ENCODE measurements at regions not wholly inside any gene's neighbourhood (a gene's known extent, or its start where the extent isn't known, plus 50 kb on each side); places are given as distances from the start of the nearest gene placed in this dataset.

DNA sequence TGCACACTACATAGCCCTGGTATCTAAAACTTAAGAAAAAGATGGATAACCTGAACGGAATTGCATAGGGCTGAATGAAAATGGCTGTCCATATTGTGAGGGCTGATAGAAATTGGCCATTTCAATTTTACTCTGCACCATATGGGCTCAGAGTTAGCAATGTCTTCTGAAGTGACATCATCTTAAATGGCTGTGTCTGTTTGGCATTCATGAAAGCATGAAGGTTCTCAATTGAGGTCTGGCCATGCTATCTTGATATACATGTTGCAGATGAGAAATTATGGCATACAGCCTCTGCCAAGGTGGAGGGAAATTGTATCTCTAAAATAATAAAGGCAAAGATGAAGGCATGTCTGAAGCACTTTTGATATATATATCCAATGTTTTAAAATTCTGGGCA lies 226.0 kb upstream of the PDE3A start (continued):
- TF ChIP-seq COPS2 (conservative IDR thresholded peaks at IDR 0.05) = no peak

DNA sequence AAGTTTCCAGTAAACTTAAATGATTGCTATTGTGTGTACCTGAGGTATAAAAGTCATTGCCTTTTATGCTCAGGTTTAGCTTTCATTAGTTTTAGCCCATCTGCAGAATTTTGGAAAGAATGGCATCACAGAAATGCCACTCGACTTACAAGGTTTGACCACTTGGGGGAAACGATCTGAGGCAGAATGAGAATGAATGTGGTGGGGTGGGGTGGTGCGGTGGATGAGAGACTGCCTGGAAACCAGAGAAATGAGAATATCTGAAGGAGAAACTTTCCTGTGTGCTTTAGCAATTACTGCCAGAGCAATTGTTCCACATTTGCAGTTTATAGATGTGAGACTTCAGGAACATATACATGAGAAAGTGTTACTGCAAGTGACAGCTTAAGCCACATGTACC lies 225.4 kb upstream of the PDE3A start:
- no peak overlapping the region for H3K4me2 ChIP-seq (ENCODE audit: insufficient read depth, low read length)
- no peaks in the 10 kb centered on the region for H3K9me3 ChIP-seq (replicated peaks; ENCODE audit: control insufficient read depth, insufficient read depth, low read depth, low read length)
- CTCF ChIA-PET (ENCODE audit: low intra/inter-chr PET ratio) = no interaction called here
- no TSS peak for BruUV-seq (replicated peaks)
- 0% methylated on average over 2 of the region's 3 CpGs for WGBS (ENCODE audit: insufficient coverage, low coverage, missing lambda C conversion rate)
- no peak for ATAC-seq
- intact Hi-C loops (cut with micrococcal nuclease) = no loop called here
- no peak overlapping the region for H3K4me3 ChIP-seq
- no peak overlapping the region for H2AFZ ChIP-seq (ENCODE audit: low read depth, low read length)
- no peaks in the 10 kb centered on the region for H3K27me3 ChIP-seq (ENCODE audit: control insufficient read depth in 2 of 2, insufficient read depth in 2 of 2, low read length in 2 of 2)
- no peaks in the 10 kb centered on the region for H3K4me1 ChIP-seq (replicated peaks in 1 of 2; ENCODE audit: control insufficient read depth in 2 of 2, insufficient read depth in 2 of 2, low read length in 2 of 2)
- H3K9me1 ChIP-seq (ENCODE audit: control insufficient read depth, insufficient read depth, low read length) = no peaks in the 10 kb centered on the region
- H4K20me1 ChIP-seq (replicated peaks; ENCODE audit: control insufficient read depth, insufficient read depth, low read length) = no peaks in the 10 kb centered on the region
- in situ Hi-C loops (cut with MboI) = no loop called here
- no peak for DNase-seq (ENCODE audit: extremely low read depth in 1 of 4, low spot score in 3 of 4)
- no peak overlapping the region for H3K9ac ChIP-seq (ENCODE audit: insufficient read depth in 1 of 2, low read depth in 2 of 2, low read length in 2 of 2)
- no peaks in the 10 kb centered on the region for H3K36me3 ChIP-seq (ENCODE audit: control insufficient read depth, insufficient read depth, low read length)
- H3K27ac ChIP-seq (ENCODE audit: extremely low read depth, low read depth, low read length) = no peak overlapping the region
- FAIRE-seq = no peak
- no peaks in the 10 kb centered on the region for H3K79me2 ChIP-seq (ENCODE audit: control insufficient read depth, insufficient read depth, low read length)
- POLR2A ChIA-PET = no interaction called here
- no peak for TF ChIP-seq ILF3 (IDR thresholded peaks at IDR 0.05; ENCODE audit: borderline replicate concordance)
- no peak for TF ChIP-seq BRD4 (IDR thresholded peaks at IDR 0.05)
- TF ChIP-seq, protein P1, sequence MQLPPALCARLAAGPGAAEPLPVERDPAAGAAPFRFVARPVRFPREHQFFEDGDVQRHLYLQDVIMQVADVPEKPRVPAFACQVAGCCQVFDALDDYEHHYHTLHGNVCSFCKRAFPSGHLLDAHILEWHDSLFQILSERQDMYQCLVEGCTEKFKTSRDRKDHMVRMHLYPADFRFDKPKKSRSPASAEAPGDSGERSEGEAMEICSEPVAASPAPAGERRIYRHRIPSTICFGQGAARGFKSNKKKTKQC (CRISPR knock-in tag; IDR thresholded peaks at IDR 0.05) = no peak
- no peak for TF ChIP-seq PRPF4 (IDR thresholded peaks at IDR 0.05; ENCODE audit: insufficient read depth, low read depth, low read length, poor library complexity, severe bottlenecking)
- no peak for TF ChIP-seq TARDBP (IDR thresholded peaks at IDR 0.05)
- no peak for TF ChIP-seq DNMT1 (IDR thresholded peaks at IDR 0.05)
- TF ChIP-seq, protein P2, sequence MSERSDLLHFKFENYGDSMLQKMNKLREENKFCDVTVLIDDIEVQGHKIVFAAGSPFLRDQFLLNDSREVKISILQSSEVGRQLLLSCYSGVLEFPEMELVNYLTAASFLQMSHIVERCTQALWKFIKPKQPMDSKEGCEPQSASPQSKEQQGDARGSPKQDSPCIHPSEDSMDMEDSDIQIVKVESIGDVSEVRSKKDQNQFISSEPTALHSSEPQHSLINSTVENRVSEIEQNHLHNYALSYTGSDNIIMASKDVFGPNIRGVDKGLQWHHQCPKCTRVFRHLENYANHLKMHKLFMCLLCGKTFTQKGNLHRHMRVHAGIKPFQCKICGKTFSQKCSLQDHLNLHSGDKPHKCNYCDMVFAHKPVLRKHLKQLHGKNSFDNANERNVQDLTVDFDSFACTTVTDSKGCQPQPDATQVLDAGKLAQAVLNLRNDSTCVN (CRISPR knock-in tag; IDR thresholded peaks at IDR 0.05) = no peak
- TF ChIP-seq, protein P3, sequence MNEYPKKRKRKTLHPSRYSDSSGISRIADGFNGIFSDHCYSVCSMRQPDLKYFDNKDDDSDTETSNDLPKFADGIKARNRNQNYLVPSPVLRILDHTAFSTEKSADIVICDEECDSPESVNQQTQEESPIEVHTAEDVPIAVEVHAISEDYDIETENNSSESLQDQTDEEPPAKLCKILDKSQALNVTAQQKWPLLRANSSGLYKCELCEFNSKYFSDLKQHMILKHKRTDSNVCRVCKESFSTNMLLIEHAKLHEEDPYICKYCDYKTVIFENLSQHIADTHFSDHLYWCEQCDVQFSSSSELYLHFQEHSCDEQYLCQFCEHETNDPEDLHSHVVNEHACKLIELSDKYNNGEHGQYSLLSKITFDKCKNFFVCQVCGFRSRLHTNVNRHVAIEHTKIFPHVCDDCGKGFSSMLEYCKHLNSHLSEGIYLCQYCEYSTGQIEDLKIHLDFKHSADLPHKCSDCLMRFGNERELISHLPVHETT (CRISPR knock-in tag; conservative IDR thresholded peaks at IDR 0.05 in 1 of 2, IDR thresholded peaks at IDR 0.05 in 1 of 2) = no peak
- TF ChIP-seq ZSCAN29 (IDR thresholded peaks at IDR 0.05) = no peak
- TF ChIP-seq TRIM24 (IDR thresholded peaks at IDR 0.05) = no peak
- TF ChIP-seq, protein P4, sequence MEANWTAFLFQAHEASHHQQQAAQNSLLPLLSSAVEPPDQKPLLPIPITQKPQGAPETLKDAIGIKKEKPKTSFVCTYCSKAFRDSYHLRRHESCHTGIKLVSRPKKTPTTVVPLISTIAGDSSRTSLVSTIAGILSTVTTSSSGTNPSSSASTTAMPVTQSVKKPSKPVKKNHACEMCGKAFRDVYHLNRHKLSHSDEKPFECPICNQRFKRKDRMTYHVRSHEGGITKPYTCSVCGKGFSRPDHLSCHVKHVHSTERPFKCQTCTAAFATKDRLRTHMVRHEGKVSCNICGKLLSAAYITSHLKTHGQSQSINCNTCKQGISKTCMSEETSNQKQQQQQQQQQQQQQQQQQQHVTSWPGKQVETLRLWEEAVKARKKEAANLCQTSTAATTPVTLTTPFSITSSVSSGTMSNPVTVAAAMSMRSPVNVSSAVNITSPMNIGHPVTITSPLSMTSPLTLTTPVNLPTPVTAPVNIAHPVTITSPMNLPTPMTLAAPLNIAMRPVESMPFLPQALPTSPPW (CRISPR knock-in tag; IDR thresholded peaks at IDR 0.05) = no peak
- no peak for TF ChIP-seq ZBTB17 (CRISPR knock-in tag; IDR thresholded peaks at IDR 0.05)
- no peak for TF ChIP-seq ZNF197 (CRISPR knock-in tag; IDR thresholded peaks at IDR 0.05; ENCODE audit: low read depth)
- TF ChIP-seq, protein P5, sequence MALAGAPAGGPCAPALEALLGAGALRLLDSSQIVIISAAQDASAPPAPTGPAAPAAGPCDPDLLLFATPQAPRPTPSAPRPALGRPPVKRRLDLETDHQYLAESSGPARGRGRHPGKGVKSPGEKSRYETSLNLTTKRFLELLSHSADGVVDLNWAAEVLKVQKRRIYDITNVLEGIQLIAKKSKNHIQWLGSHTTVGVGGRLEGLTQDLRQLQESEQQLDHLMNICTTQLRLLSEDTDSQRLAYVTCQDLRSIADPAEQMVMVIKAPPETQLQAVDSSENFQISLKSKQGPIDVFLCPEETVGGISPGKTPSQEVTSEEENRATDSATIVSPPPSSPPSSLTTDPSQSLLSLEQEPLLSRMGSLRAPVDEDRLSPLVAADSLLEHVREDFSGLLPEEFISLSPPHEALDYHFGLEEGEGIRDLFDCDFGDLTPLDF (CRISPR knock-in tag; IDR thresholded peaks at IDR 0.05) = no peak
- no peak for TF ChIP-seq NR3C1 (CRISPR knock-in tag; IDR thresholded peaks at IDR 0.05)
- TF ChIP-seq MEF2A (IDR thresholded peaks at IDR 0.05; ENCODE audit: control insufficient read depth, low read depth, low read length) = no peak
- TF ChIP-seq HDAC6 (IDR thresholded peaks at IDR 0.05; ENCODE audit: low read depth, low read length) = no peak

Measured in K562 (cell line).